ENCODE measurements at regions not wholly inside any gene's neighbourhood (a gene's known extent, or its start where the extent isn't known, plus 50 kb on each side); places are given as distances from the start of the nearest gene placed in this dataset.

DNA sequence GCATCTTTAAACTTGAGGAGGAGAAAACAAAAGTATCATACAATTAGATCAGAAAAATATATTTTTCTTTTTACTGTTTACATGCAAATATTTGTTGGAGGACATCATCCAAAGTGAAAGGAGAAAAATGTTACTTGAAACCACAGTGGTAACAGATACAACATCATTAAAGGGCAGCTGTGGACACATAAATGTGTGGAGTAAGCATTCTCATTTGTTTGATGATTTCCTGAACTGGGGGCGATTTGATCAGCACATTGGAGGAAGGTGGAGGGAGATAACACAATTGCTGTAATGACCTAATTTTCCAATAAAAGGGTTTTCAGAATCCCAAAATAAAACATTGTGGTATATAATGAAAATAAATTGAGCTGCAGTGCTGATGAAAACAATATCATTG, 314.5 kb upstream of the HS3ST1 start:
- TF ChIP-seq EZH2 (IDR thresholded peaks at IDR 0.05) (no peak), POLR2AphosphoS5 (IDR thresholded peaks at IDR 0.05; ENCODE audit: borderline replicate concordance, low read depth, low read length) (no peak)
